OCI-M1 (cell line): ENCODE measurements at regions not wholly inside any gene's neighbourhood (a gene's known extent, or its start where the extent isn't known, plus 50 kb on each side); places are given as distances from the start of the nearest gene placed in this dataset.

Experiments used
- DNase-seq: peaks from one replicate; lab custom pipeline; 2025; lab: John Stamatoyannopoulos, UW

DNA sequence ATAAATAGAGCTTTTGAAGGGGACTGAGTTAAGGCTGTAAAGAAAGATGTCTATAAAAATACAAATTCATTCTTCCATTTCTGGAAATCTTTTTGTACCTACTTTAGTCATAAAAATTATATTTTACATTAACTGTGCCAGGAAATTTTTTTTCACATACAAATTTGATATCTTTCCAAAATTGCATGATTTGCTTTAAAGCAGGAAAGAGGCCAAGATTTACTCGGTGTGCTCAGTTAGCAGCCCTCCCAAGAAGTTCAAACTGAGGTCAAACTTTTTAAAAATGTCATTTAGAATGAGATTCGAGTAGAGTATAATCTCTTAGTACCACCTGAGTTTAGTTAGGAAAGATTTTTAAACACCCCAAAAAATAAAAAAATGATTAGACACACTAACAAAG is 173.2 kb upstream of the GRIP1 start:
- no peak for DNase-seq

- DNase-seq, result no peak
Measured at GRCh38 chr12:66852765-66853164, 173.9 kb upstream of the GRIP1 start.

DNA sequence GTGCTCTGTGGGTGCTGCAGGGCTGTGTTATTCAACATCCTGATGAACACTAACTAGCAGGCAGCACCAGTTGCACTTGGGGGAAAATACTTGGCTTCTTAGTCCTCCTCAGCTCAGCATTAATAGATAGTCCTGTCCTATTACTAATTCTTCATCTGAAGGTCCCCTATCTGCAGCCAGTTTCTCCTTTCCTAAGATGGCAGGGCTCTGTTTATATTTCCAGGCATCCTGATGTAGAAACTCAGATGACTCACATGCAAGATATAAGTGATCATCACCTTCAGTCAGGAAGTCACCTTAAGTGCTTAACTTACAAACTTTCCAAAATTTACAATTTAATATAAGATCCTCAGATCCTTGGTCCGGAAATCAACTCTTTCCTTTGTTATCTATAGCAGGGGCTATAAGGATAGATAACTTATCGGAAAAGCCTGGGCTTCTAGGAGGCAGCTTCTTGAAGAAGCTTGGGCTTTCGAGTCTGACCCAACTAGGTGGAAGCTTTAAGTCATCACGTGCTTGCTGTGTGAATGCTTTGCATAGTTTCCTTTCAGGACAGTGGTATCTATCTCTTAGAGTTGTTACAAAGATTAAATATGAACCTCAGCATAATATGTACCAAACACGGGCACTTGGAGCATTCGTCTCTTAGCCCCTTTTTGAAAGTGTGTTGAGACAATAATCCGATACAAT is 181.0 kb upstream of the GRIP1 start:
- DNase-seq, result no peak

DNA sequence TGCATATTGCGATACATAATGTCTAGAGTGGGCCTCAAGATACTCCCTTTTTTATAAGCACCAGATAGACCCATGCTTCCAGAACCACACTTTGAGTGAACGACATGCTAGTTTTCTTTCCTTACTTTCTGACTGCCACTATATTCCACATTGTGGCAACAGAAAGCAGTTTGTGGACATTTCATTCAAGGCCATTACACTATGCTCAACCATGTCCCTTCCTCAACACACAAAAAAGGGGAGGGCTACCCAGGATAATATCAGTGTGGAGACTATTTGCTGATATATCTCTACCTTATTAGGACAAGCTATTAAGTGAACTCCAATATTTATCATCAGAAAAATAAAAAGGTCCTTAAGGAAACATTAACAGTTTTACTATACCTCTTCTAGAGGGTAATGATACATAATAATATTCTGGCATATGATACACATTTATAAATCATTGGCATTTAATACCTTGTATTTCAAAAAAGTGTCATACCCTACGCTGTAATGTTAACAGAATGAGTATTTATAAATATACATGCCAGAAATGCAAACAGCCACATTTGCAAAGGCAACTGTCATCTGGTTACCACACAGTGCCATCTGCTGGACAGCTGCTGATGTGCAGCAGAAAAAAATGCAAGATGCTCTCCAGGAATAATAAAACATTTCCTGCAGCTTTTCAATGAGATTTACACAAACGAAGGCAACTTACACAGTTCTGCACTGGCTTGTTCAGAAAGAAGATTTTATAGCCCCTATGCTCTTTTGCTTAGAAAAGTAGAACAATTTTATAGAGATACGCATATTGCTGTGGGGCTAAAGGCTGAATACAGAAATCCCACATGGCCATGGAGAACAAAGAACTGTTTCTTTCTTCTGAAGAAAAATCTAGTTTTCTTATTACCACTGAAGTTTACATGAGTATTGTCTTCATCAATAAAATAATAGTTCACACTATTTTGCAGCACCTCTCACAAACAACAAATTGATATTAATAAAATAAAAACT is 182.2 kb upstream of the GRIP1 start:
- DNase-seq, result peak; percentile 70

GRCh38 chr12:66862356-66862985 is 183.6 kb upstream of the GRIP1 start:
- DNase-seq, result no peak

- no peak for DNase-seq
Measured at GRCh38 chr12:66863276-66863675, 184.4 kb upstream of the GRIP1 start.

DNA sequence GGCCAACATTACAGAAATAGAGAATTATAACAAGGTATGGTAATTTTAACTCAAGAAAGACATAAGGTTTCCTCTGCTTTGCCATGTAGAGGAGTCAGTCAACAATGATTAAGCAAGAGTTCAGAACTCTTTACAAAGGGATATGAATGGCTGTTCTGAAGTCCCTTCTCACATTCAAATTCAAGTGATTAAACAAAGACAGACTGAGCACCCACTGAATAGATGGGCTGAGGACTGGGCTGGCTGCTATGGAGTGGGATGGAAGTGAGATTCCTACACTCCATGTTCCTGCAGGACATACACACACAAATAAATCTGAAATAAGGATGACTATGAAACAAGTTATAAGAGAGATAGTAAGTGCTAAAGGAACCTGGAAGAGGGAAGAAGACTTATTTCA is 199.0 kb upstream of the GRIP1 start:
- no peak for DNase-seq

- DNase-seq, result no peak
Measured at GRCh38 chr12:66879409-66879808, 200.5 kb upstream of the GRIP1 start.

GRCh38 chr12:66881386-66881785 is 202.5 kb upstream of the GRIP1 start:
- DNase-seq, result no peak

DNA sequence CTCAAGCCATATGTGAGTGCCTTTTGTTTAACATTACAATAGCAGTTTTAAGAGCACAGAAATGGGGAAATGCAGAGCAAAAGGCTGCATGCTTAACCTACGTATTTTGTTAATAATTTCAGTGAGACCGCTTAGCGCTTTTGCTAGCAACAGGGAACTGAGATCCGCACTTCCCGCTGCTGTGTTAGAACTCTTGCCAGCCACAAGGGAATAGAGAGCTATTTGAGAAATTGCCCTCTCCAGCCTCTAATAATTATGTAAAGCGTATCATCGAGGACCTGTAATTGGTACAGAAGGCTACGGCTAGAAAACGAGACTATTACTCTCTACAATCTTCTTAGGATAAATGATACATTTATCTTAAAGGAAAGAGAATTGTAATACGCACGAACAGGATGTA is 205.2 kb upstream of the GRIP1 start:
- DNase-seq, result no peak

DNA sequence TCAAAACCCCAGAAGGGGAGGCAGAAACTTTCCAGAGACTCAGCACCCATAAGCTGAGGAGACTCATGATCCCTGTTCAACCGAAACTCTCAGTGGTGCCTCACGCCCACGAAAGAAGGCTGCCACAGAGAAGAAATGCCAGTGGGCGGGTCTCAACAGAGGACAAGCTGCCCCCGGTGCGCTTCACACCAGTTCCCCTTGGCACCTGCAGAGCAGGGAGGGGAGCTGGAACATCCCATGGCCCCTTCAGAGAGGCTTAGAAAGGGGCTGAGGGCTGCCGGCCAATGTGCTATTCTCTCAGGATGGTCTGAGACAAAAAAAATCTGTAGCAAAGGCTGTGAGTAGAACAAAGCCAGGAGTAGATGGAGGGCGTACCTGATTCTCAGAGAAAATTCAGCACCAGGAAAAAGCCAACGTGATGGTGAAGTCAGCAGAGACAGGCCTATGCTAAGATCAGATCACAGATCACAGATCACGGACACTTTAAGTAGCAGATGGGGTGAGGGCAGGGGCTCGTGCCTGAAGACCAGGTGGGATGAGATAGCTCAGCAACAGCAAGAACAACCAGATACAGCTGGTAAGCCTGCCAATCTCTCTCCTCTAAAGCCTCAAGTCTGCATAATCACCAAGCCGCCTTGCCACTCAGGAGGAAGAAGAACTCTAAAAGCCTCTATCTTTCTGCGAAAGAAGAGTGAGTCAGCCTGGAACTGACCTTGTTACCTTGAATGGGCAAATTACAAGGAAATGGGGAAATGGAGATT is 206.4 kb upstream of the GRIP1 start:
- DNase-seq, result no peak

DNA sequence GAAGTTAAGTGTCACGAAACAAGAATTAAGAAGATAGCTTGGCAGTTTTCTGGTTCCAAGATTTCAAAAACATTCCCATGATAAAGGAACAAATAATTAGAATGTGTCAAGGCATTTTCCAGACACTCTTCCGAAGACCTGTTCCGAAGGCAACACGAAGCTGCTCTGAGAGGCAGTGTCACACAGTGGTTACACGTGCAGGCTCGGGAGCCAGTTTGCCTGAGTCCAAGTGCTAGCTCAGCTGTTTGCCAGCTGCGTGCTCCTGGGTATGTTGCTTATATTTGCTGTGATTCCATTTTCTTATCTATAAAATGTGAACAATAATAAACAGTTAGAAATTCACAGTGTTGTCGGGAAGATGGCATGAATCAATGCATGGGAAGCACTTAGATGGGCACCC is 217.9 kb upstream of the GRIP1 start:
- no peak for DNase-seq

DNA sequence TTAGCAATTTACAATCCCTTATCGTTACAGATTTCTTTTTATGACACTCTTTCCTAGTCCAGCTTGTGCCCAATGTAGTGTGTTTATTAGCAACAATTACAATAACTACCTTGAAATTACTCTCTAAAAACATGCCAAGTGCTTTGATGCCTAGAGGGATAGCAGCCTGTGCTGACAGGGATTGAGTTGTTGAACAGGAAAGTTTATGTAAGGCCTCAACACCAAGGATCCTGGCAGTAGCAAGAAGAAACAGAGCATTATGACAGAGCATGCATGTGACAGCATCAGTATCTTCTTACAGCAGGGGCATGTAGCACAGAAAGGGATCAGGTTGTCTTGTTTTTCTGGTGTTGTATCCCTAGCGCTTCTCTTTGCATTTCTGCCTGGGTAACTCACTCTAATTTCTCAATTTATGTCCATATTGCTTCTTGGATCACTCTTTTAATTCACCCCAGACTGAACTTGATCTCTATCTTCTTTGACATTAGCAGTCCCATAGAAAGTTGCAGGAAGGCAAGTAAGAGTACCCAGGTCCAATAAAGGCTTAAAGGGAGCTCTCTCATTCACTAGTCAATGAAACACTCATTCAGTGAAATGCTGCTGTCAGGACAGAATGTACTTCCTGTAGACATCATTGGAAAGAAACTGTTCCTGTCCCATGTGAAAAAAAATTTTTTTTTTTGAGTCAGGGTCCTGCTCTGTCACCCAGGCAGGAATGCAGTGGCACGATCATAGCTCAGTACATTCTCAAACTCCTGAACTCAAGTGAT is 220.0 kb upstream of the GRIP1 start:
- DNase-seq, result no peak

DNA sequence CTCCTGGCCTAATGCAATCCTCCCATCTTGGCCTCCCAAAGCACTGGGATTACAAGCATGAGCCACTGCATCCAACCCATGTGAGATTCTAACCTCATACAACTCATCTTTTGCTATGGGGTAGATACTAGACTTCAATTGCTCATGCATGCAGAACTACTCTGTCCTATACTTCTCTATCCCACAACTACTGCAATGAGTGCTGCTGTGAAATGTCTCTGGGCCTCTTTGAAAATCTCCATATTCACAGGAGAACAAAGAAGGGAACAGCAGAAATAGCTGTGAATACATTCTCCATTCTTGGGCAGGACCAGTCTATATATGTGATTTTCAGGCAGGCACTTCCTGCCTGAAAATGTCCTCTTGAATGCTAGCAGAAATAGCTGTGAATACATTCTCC is 220.7 kb upstream of the GRIP1 start:
- no peak for DNase-seq

DNA sequence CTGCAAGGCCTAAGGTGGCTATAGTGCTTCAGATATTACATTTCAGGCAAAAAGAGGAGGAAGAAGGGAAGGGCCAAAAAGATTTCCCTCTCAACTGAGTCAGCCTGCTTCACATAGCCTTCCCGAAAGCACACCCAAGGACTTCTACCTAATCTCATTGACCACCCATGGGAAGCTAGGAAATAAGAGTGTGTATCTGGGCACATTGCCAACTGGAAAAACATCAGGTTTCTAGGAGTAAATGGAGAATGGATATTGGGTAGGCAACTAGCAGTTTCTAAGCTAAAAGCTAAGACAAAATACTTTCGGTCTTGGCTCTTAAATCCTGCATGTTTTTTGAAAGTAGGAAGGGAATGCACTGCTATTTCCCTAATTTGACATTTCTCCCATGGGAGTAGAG is 221.7 kb upstream of the GRIP1 start:
- no peak for DNase-seq

DNA sequence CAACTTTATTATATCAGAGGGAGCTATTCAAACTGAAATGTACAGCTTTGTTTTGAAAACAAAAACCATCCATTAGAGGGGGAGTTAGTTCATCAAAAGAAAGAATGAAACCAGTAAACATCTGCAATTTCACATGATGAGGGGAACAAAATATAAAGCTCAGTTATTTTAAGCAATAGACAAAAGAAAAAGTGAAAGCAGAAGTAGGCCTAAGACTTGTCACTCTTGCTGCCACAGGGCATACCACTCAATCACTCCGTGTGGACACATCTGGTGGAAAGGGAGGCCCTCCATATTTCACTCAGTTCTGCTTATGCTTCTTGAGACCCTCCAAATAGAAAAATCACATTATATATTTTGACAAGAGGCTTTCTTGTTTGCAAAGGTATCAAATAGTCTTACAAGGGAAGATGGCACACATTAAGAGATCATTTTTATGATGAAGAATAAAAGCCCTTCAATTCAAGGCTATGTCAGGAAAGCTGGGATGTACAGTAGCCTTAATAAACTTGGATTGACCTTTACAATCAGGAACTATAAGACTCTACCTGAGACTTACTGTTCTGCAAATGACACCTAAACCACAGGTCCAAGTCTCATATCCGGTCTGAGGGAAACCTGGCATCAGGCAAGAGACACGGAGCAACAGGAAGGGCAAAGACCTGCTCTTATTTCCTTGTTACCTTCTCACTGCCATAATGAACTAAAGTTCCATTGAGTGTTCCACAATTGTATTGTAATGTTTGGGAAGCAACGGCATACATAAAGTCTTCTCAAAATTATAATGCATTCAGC is 222.5 kb upstream of the GRIP1 start:
- DNase-seq, result peak; percentile 53

DNA sequence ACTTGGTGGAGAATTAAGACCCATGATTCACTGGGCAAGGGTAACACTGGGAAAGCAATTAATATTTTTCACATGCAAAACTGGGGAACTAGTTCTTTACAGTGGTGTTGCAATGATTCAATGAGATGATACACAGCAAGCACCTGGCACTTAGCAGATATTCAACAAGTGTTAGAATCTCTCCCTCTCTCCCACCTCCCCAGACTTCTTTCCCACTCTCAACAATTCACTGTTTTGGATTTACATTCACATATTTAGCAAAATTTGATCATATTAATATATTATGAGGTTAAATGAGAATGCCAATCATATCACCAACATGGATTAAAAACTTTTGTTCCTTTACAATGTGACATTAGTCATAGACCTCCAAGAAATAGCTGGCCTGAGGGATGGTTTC is 223.1 kb upstream of the GRIP1 start:
- no peak for DNase-seq

GRCh38 chr12:66903782-66904396 is 225.0 kb upstream of the GRIP1 start:
- DNase-seq, result peak; percentile 26

- no peak for DNase-seq
Measured at GRCh38 chr12:66905201-66905600, 226.3 kb upstream of the GRIP1 start.

DNA sequence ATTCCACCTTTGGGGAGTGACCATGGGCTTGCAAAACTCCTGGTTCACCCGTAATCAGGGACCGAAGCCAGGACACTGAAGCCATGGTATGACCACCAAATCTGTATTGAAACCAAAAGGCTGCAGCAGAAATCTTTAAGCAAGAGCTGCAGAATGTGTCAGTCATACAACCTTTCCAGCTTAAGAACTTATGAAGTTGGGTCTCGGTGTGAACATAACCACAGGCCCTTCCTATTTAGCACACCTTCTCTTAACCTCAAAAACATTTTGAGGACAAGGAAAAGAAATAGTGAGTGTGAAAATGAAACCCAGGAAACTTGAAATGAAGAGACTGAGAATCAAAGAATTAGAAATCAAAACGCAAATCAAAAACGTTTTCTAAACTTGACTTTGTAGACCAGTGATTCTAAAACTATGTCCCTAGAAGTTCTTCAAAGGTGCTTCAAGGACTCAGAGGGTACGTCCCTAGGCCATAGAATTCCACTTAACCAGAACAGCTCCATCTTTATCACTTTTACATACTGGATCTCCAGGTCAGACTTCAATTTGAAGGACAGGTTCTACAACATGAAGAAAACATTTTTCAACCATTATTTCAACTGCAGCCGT is 231.6 kb upstream of the GRIP1 start:
- DNase-seq, result no peak
